GM23248 (cell line): ENCODE measurements at regions not wholly inside any gene's neighbourhood (a gene's known extent, or its start where the extent isn't known, plus 50 kb on each side); places are given as distances from the start of the nearest gene placed in this dataset.

Source experiments
- DNase-seq: peaks from one replicate; pipeline ENCODE4 v3.0.0-alpha.2; 2015
- H2AFZ ChIP-seq: fragments of 200-600 bp; sonication (generic); 2 replicates; pipeline ENCODE4 v1.6.1; 2016; ENCODE audit warnings: antibody characterized with exemption
- H3F3A ChIP-seq: fragments of 200-600 bp; sonication (generic); 2 replicates; pipeline ENCODE4 v1.6.1; 2016; ENCODE audit warnings: mild to moderate bottlenecking, antibody characterized with exemption, mixed run types; ENCODE audit not compliant: insufficient read depth
- H3K27ac ChIP-seq: fragments of 200-600 bp; sonication (generic); 2 replicates; pipeline ENCODE4 v1.5.1; 2016; ENCODE audit warnings: mild to moderate bottlenecking
- H3K27me3 ChIP-seq: fragments of 200-600 bp; sonication (generic); replicated peaks from 2 replicates; pipeline ENCODE4 v1.6.1; 2016; ENCODE audit warnings: mild to moderate bottlenecking; ENCODE audit not compliant: insufficient read depth
- H3K36me3 ChIP-seq: fragments of 200-600 bp; sonication (generic); 2 replicates; pipeline ENCODE4 v1.6.1; 2016; ENCODE audit warnings: low read depth, mild to moderate bottlenecking
- H3K4me1 ChIP-seq: fragments of 200-600 bp; sonication (generic); 2 replicates; pipeline ENCODE4 v1.6.1; 2016; ENCODE audit warnings: mild to moderate bottlenecking; ENCODE audit not compliant: insufficient read depth
- H3K4me2 ChIP-seq: fragments of 200-600 bp; sonication (generic); one replicate; pipeline ENCODE4 v1.6.1; 2016; ENCODE audit warnings: mild to moderate bottlenecking; ENCODE audit not compliant: unreplicated experiment
- H3K4me3 ChIP-seq: fragments of 200-600 bp; sonication (generic); 2 replicates; pipeline ENCODE4 v1.5.1; 2016; ENCODE audit warnings: mild to moderate bottlenecking
- H3K79me2 ChIP-seq: fragments of 200-600 bp; sonication (generic); 2 replicates; pipeline ENCODE4 v1.6.1; 2016; ENCODE audit warnings: mild to moderate bottlenecking; ENCODE audit not compliant: insufficient read depth
- H3K9ac ChIP-seq: fragments of 200-600 bp; sonication (generic); 2 replicates; pipeline ENCODE4 v1.6.1; 2016; ENCODE audit warnings: mild to moderate bottlenecking
- H3K9me2 ChIP-seq: fragments of 200-600 bp; sonication (generic); 2 replicates; pipeline ENCODE4 v1.6.1; 2016; ENCODE audit warnings: mixed run types, mild to moderate bottlenecking, moderate library complexity; ENCODE audit not compliant: insufficient read depth
- H3K9me3 ChIP-seq: fragments of 200-600 bp; sonication (generic); one replicate; pipeline ENCODE4 v1.6.1; 2017; ENCODE audit warnings: low read depth
- H4K20me1 ChIP-seq: fragments of 200-600 bp; sonication (generic); 2 replicates; pipeline ENCODE4 v1.6.0; 2016; ENCODE audit not compliant: insufficient read depth
- EZH2 ChIP-seq: fragments of 200-600 bp; sonication (generic); IDR thresholded peaks from 2 replicates; pipeline ENCODE4 v1.6.1; 2018; ENCODE audit warnings: antibody characterized with exemption, mild to moderate bottlenecking; ENCODE audit not compliant: insufficient read depth, poor library complexity, severe bottlenecking
- EZH2phosphoT487 ChIP-seq: fragments of 200-600 bp; sonication (generic); IDR thresholded peaks from 2 replicates; pipeline ENCODE4 v1.6.1; 2018; ENCODE audit warnings: antibody characterized with exemption, moderate library complexity, mild to moderate bottlenecking, low read depth; ENCODE audit not compliant: insufficient read depth
- WGBS, 2 experiments: methylation state at CpG; one replicate each; pipeline ENCODE4 v1.1.6; 2015 to 2017; ENCODE audit warnings: low lambda C conversion rate in 2 of 2, low coverage in 1 of 2; ENCODE audit errors: missing lambda C conversion rate in 2 of 2; 5-methylcytosine and 5-hydroxymethylcytosine counted together
- in situ Hi-C: fragments of 300-500 bp; cut with MboI; formaldehyde crosslinking; loops from 2 replicates; pipeline ENCODE4 v1.15.0; 2020

DNA sequence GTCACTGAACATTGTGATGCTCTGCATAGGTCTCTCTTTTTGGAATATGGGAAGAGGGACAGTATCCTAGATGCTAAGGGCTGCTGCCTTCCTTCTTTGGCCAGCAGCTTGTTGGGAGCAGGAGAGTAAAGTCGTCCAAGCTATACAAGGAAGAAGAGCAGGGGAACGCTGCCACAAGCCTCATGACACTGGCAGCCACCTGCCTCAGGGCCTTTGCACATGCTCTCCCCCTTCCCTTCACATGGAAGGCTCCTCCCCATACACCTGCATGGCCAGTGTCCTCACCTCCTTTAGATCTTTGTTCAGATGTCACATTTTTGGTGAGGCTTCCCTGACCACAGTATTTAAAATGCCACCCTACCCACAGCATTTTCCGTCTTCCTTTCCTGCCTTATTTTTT is 78.1 kb upstream of the CRHR1 start:
- Histone ChIP-seq H3F3A (no peaks in the 10 kb centered on the region), H3K27me3 (peaks cover 5% of the 10 kb centered on the region; the same call in 1 of the 2 replicates), H3K36me3 (no peaks in the 10 kb centered on the region), H3K4me3 (no peak overlapping the region), H3K9me3 (no peaks in the 10 kb centered on the region), H3K9me2 (no peaks in the 10 kb centered on the region), H3K4me2 (no peak overlapping the region), H3K9ac (no peak overlapping the region), H3K27ac (no peak overlapping the region), H4K20me1 (no peaks in the 10 kb centered on the region), H3K4me1 (0 out of 2 replicates have a peak, but pooled peaks cover 7% of the 10 kb centered on the region), H2AFZ (no peak overlapping the region), H3K79me2 (no peaks in the 10 kb centered on the region)
- in situ Hi-C loops, result no loop called here
- no peak for DNase-seq
- WGBS, 2 experiments, result 48 to 65% methylated on average over 3 of the region's 3 CpGs
- TF ChIP-seq EZH2, result no peak
- TF ChIP-seq EZH2phosphoT487, result no peak

DNA sequence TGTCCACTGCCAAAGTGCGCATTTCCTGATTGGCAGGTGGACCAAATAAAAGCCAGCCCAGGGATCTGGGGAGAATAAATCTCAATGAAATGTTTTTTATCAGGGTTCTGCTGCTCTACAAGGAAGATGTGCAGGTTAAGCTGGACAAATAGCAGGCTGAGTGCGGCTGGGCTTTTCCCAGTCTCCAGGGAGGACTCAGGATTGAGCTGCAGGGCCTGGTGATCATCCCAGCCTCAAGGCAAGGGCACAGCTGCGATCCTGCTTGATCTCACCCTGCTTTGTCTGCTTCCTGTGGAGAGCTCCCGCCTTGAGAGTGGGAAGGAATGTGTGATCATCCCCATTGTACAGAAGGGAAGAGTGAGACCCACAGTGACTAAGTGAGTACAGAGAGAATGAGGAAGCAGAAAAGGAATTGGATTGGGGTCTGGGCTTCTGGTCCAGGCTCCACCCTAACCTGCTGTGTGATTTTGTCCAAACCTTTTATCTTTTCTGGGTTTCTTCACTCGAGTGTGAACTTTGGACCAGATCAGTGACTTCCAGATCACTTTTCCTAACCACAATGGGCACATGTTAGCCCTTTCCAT is 75.3 kb upstream of the CRHR1 start:
- no peak for DNase-seq
- Histone ChIP-seq H3K27ac (no peak overlapping the region), H4K20me1 (no peaks in the 10 kb centered on the region), H3K9ac (no peak overlapping the region), H3K4me1 (0 out of 2 replicates have a peak, but pooled peaks cover 7% of the 10 kb centered on the region), H3K27me3 (peaks cover 5% of the 10 kb centered on the region), H3K79me2 (no peaks in the 10 kb centered on the region), H3K36me3 (no peaks in the 10 kb centered on the region), H3K9me2 (no peaks in the 10 kb centered on the region), H3F3A (no peaks in the 10 kb centered on the region), H2AFZ (no peak overlapping the region), H3K4me2 (no peak overlapping the region), H3K9me3 (no peaks in the 10 kb centered on the region), H3K4me3 (no peak overlapping the region)
- in situ Hi-C loops, result no loop called here
- 50 to 51% methylated on average over 5 of the region's 5 CpGs for WGBS, 2 experiments
- no peak for TF ChIP-seq EZH2phosphoT487
- no peak for TF ChIP-seq EZH2

DNA sequence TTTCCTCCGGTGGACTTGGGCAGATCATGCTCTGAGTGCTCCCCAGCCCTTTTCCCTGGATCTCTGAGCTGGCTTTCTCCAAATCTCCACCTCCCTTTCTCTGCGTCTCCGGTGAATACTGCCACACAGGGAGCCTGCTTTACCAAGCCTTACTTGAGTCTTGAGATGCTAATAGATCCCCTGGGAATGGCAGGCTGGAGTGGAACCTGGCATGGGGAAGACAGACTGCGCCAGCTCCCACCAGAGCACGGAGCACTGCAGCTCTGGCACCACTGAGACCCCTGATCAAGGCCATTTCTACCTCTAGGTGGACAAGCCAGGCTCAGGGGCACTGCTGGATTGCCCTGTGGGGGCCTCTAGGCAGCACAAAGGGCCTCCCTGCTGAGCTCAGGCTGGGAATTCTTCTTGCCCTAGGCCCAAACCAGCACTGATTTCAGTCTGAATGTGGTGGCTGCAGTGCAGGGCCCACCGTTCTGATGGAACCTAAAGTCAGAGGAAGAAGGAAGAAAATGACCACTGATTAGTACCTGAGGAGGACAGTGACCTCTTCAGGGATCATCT is 74.3 kb upstream of the CRHR1 start:
- in situ Hi-C loops, result no loop called here

DNA sequence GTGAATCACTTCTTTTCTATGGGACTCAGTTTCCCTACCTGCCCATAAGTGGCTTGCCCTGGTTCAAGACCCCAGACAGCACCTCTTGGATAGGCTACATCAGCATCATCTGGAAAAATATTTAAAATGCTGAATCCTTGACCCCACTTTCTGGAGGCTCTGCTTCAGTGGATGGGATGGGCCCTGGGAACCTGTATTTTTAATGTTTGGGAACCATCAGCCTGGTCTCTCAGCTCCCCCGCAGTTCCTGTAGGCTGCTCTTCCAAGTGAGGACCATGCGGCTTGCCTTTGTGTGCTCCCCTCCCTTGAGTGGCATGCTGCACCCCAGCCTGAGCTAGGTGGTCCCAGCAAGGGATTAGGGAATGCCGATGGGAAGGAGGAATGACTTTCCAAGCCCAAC is 68.3 kb upstream of the CRHR1 start:
- no peak overlapping the region for H3K27ac ChIP-seq
- H3F3A ChIP-seq, result peaks cover 9% of the 10 kb centered on the region; the same call in 1 of the 2 replicates
- H3K9me3 ChIP-seq, result no peaks in the 10 kb centered on the region
- H3K79me2 ChIP-seq, result no peaks in the 10 kb centered on the region
- H3K36me3 ChIP-seq, result no peaks in the 10 kb centered on the region
- 38 to 47% methylated on average over 3 of the region's 3 CpGs for WGBS, 2 experiments
- H3K27me3 ChIP-seq, result peaks cover 13% of the 10 kb centered on the region
- no peak overlapping the region for H3K4me3 ChIP-seq
- no peaks in the 10 kb centered on the region for H4K20me1 ChIP-seq
- H3K9me2 ChIP-seq, result no peaks in the 10 kb centered on the region
- H3K4me1 ChIP-seq, result no peaks in the 10 kb centered on the region; the same call in 1 of the 2 replicates
- H3K9ac ChIP-seq, result no peak overlapping the region
- in situ Hi-C loops, result no loop called here
- DNase-seq, result no peak
- TF ChIP-seq EZH2phosphoT487 (no peak), EZH2 (no peak)
- no peak overlapping the region for H2AFZ ChIP-seq
- H3K4me2 ChIP-seq, result no peak overlapping the region

More for the DNA sequence above, 74.3 kb upstream of the CRHR1 start:
- 52 to 53% methylated on average over 6 of the region's 6 CpGs for whole genome bisulfite sequencing, 2 experiments
- Histone ChIP-seq H4K20me1 (no peaks in the 10 kb centered on the region), H3K4me1 (0 out of 2 replicates have a peak, but pooled peaks cover 7% of the 10 kb centered on the region), H3K4me2 (no peak overlapping the region), H3K79me2 (no peaks in the 10 kb centered on the region), H3K27ac (no peak overlapping the region), H3K4me3 (no peak overlapping the region), H3F3A (no peaks in the 10 kb centered on the region), H3K9ac (no peak overlapping the region), H3K9me3 (no peaks in the 10 kb centered on the region), H2AFZ (no peak overlapping the region), H3K27me3 (peaks cover 5% of the 10 kb centered on the region), H3K36me3 (no peaks in the 10 kb centered on the region), H3K9me2 (no peaks in the 10 kb centered on the region)
- no peak for DNase-seq
- no peak for TF ChIP-seq EZH2phosphoT487
- TF ChIP-seq EZH2, result no peak
